ENCODE measurements at regions not wholly inside any gene's neighbourhood (a gene's known extent, or its start where the extent isn't known, plus 50 kb on each side); places are given as distances from the start of the nearest gene placed in this dataset.
A peak's percentile ranks its signal among the peaks of the same experiment; 100 is the strongest.
"Not testable (repeated sequence)": the region's sequence is repeated elsewhere in the genome, so short reads cannot be mapped to it uniquely, and the experiment has no call there.

- no peak for DNase-seq
Observed at GRCh38 chr9:36521148-36521547, 51.5 kb upstream of the MELK start.

DNA sequence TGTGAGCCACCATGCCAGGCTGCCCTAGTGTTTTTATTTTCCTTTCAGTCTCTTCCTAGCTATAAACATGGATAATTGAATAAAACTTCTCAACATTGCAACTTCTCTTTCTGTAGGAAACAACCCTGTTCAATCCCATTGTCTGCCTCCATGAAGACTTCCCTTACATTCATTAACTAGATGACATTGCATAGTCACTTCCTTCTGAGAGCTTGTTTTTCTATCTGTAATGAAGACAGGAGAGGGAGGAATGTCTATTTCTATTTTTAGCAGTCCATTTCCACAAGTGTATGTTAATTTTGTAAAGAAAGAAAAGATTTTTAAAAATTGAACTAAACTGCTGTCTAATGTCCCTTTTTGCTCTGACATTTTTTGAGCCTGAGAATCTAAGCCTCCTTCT is 55.6 kb upstream of the MELK start:
- no peak for DNase-seq

DNA sequence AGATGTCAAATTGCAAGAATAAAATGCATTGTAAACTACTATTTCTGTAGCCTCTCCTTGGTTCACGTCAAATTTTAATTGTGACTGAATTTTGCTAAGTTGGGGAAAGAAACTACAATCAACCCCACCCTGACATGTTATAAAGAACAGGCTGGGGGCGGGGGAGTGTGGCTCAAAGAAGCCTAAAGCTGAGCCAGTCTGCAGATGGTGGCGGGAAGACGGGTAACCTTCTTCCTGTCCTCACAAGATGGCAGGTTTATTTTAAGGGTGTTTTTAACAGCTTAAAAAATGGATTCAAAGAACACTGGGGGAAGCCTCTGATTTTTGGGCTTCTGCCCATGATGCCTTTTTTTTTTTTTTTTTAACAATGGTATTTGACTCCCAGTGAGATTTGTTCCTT is 68.5 kb upstream of the MELK start:
- no peak for DNase-seq

DNA sequence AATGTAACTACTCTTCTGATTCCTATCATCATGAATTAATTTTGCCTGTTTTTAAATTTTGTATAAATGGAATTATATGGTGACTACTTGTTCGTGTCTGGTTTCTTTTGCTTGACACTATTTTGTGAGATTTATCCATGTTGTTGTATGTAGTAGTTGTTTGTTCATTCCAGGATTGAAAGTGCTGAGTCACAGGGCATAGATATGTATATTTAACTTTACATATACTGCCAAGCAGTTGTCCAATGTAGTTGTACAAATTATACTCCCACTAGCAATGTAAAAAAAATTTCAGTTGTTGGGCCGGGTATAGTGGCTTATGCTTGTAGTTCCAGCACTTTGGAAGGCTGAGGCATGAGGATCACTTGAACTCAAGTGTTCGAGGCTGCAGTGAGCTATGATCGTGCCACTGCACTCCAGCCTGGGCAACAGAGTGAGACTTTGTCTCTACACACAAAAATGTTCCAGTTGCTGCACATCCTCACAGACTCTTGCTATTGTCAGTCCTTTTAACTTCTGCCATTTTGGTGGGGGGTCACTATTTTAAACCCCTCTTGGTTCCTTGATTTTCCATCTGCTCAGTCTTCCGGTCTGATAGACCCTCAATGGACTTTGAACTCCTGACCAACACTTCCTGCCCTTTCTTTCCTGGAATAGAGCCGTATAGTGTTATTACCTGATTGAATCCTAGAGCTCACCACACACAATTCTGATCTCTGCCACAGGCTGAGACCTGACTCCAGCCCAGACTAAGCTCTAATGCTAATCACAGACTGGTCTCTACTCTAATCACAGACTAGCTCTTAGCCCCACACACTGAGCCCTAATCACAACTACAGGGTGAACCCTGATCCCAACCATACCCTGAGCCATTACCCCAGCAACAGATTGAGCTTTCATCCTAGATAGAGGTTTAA is 69.3 kb upstream of the MELK start:
- no peak for DNase-seq

- no peak for DNase-seq
Observed at GRCh38 chr9:36501727-36502126, 71.0 kb upstream of the MELK start.

GRCh38 chr9:36500931-36501330 is 71.8 kb upstream of the MELK start:
- not testable (repeated sequence) for DNase-seq

- DNase-seq = no peak
Observed at GRCh38 chr9:36499174-36499890, 73.4 kb upstream of the MELK start.

- DNase-seq = not testable (repeated sequence)
Observed at GRCh38 chr9:36493564-36493963, 79.1 kb upstream of the MELK start.

DNA sequence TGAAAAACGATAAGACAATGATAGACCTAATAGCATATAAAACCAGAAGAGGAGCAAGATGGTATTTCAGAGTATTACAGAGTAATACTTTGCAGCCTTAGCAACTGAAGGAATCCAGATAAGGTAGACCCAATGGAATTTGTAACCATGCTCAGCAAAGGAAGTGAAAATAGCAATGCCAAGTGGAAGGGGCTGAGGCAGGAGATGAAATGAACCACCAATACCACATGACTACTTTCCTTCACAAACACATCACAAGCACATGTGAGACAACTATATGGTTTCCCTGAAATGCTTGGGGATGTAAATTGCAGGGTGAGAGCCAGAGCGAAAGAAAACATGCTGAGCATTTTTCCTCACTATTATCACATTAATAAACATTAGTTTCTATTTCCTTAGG is 79.8 kb upstream of the MELK start:
- DNase-seq = no peak

GRCh38 chr9:36489453-36489852 is 83.2 kb upstream of the MELK start:
- DNase-seq = no peak

DNA sequence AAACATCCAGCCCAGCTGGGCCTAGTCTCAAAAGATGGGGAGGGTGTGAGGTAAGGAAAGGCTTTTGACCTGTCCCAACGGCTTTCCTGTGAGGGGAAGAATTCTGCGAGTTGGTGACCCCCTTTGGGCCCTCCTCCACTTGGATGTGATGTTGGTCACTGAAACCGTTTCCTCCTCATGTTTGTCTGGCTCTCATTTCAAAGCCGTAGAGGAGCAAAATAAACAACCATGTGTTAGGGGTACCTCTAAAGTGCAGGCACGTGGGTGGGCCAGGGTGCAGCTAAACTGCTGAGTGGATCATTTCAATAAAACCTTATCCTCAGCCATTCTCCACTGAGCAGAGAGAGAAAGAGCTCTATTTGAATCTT is 84.3 kb upstream of the MELK start:
- DNase-seq = peak; percentile 6

- DNase-seq = peak; percentile 80
Observed at GRCh38 chr9:36487482-36488388, 85.0 kb upstream of the MELK start.

GRCh38 chr9:36486933-36487481 is 85.7 kb upstream of the MELK start:
- peak; percentile 31 for DNase-seq

DNA sequence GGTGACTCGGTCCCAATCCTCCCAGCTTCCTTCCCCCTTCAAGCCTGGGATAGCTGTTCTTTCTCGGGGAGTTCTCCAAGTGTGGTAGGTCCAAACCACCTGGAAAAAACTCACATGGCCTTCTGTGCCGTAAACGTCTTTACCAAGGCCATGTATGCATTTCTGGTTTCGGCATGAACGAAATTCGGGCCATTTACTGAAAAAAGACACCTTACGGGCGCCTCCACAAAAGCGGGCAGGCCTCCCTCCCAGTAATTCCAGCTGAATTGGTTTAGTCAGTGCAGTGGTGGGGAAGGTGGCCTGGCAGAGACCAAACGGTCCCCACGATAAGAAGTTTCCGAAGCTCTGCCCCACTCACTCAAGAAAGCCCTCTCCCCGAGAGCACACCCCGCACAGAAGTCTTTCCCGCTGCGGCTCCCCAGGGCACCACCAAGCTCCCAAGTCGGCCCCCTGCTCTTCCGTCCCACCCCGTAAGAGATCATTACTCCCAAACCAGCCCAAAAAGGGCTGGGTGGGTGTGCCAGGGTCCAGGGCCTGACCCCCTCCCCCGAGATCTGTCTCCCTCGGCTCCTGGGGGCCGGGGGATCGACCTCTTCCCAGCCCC is 86.3 kb upstream of the MELK start:
- DNase-seq = no peak

DNA sequence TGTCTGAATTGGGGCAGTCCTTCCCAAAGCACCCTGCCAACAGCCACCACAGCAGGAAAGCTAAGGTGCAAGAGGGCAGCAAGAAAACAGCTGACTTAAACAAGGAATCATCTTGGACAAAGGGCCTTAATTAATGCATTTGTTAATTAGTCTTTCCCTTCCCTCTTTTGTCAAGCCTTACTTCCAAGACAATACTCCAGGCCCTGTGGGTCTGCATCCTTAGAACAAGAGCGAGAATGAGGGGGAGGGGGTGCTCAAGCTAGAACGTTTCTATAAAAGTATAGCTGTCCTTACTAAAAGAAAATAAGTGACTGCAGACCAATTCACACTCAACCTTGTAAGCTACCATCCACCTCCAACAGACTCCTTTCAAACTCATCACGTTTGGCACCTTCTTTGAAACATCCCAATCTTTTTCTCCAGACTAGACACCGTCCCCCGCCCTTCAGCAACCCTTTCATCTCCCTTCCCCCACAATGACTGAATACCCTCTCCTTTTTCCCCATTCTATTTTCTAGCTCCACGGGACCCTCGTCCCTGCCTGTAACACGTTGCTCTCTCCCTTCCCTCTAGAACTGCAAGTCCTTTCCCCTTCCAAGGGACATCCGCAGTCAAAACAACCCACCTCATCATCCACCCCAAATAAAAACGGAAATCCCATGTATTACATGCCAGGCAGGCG is 85.7 kb upstream of the RNF38 start:
- DNase-seq = no peak

GRCh38 chr9:36484124-36484523 is 84.1 kb upstream of the RNF38 start:
- no peak for DNase-seq

DNA sequence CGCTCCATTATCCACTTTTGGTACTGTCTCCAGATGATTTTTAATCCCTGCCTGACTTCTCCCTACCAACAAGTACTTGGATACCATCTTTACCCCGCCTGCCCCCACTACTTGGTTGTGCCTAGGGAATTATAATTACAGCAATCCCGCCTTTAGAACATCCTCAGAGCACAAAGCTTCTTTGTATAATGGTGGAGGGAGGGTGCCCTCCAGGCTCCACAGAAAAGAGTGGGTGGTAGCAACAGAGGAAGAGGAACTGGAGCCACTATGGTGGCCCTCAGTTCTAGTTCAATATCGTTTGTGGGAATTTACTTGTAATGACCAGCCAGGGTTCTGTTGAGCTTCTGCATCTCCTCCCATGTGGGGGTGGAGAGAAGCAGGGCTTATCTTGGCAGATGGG is 79.0 kb upstream of the RNF38 start:
- no peak for DNase-seq

- no peak for DNase-seq
Observed at GRCh38 chr9:36471359-36471758, 71.3 kb upstream of the RNF38 start.

GRCh38 chr9:36470643-36471290 is 70.7 kb upstream of the RNF38 start:
- DNase-seq = peak; percentile 48

DNA sequence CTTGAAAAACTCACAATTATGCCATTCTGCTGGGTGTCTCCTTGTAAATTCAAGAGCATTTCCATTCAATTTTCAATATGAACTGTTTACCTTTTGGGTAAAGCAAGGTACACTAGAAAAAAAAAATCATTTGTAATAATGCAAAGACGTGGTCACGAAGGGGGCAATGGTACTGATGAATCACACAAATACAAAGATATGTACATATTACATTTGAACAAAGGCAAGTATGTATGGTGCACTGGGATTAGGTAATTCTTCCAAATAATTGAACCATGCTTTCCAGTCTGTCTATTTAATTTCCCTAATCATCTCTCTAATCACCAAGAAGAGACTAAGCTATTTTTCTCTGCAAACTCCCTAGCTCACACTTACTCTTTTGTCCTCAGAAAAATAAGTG is 63.4 kb upstream of the RNF38 start:
- DNase-seq = no peak

- no peak for DNase-seq
Observed at GRCh38 chr9:36462245-36462644, 62.2 kb upstream of the RNF38 start.

All from activated T-cell treated with anti-CD3 and anti-CD28 coated beads for 4 hours (primary cell).